GM19239 (cell line): ENCODE measurements at regions not wholly inside any gene's neighbourhood (a gene's known extent, or its start where the extent isn't known, plus 50 kb on each side); places are given as distances from the start of the nearest gene placed in this dataset.
"Not testable (repeated sequence)": the region's sequence is repeated elsewhere in the genome, so short reads cannot be mapped to it uniquely, and the experiment has no call there.

Experiments
- DNase-seq: peaks from one replicate; pipeline ENCODE4 v3.0.0; 2011; ENCODE audit warnings: low spot score; ENCODE audit not compliant: insufficient read length
- FAIRE-seq: peaks from 2 replicates; lab custom pipeline; 2011; peaks lifted over from hg19 to GRCh38; lab: Jason Lieb, UNC

DNA sequence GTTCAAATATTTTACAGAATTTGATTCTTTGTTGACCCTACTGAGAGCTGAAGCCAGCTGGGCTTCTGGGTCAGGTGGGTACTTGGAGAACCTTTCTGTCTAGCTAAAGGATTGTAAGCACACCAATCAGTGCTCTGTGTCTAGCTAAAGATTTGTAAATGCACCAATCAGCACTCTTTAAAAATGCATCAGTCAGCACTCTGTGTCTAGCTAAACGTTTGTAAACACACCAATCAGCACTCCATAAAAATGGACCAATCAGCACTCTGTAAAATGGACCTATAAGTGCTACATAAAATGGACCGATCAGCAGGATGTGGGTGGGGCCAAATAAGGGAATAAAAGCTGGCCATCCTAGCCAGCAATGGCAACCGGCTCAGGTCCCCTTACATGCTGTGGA, 76.4 kb upstream of the TMSB4Y start:
- not testable (repeated sequence) for FAIRE-seq, DNase-seq

DNA sequence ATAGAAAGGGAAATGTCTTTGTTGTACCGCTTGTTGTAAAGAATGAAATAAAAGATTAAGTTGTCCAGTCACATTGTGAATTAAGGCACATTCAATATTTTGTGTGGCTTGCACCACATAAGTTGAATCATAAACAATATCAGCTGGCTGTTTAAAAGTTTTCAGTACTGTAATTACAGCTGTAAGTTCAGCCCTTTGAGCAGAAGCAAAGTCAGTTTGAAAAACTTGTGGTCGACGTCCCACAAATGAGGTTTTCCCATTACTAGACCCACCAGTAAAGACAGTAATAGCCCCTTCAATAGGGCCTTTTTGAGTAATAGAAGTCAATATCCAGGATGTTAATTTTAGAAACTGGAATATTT, 87.8 kb upstream of the TMSB4Y start:
- DNase-seq (no peak), FAIRE-seq (no peak)

DNA sequence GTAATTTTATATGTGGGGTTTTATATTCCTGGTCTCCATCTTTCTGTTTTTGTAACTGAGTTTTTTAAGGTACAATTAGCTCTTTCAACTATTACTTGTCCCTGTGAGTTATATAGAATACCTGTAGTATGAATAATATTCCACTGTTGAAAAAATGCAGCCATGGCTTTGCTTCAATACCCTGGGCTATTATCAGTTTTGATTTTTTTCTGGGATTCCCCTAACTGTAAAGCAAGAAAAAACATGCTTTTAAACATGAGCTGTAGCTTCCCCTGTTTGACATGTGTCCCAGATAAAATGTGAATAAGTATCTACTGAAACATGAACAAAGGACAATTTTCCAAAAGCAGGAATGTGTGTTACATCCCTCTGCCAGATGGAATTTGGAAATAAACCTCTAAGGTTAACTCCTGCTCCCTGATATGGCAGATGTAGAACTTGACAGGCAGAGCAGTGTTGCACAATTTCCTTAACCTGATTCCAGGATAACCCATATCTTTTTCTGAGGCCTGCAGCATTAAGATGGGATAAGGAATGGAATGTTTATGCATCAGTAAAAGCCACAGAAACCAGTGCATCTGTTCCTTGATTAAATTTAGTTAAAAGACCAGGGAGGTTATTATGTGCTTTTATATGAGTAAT, 88.3 kb upstream of the TMSB4Y start:
- DNase-seq (no peak), FAIRE-seq (peak; percentile 35)

DNA sequence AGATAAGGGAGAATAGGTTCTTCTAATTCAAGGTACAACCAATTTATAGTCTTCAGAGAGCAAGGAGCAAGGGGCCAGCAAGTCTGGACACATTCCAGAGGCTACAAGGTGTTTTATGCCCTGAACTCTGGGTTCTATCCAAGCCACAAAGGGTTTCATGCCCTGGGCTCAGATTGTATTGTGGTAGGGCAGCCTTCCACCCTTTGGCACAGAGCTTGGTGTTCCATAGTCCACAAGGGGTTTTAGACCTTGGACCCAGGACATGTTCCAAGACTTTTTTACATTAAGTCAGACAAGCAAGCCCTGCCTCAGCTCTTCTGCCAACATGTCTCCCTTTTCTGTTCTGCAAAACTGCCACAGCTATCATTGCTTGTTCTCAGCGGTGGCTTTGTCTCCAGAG, 90.8 kb upstream of the TMSB4Y start:
- FAIRE-seq (no peak), DNase-seq (no peak)

DNA sequence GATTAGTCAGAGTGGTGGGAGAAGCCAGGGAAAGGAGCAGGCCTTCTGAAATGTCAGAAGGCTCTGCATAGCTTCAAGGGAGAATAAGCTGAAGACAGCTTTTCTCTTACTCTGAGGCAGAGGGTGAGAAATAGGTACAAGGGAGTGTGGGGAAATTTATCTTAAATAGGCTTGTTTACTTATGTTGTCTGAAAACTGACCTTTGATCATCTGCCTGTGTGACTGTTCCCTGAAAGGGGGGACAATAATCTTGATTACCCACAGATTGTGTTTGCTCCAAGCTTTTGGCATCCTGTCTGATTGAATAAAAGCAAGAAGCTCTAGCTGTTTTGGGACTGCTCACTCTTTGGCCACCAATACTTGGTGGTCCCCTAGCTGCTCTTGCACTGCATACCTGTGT, 91.7 kb upstream of the TMSB4Y start:
- DNase-seq (no peak), FAIRE-seq (no peak)

DNA sequence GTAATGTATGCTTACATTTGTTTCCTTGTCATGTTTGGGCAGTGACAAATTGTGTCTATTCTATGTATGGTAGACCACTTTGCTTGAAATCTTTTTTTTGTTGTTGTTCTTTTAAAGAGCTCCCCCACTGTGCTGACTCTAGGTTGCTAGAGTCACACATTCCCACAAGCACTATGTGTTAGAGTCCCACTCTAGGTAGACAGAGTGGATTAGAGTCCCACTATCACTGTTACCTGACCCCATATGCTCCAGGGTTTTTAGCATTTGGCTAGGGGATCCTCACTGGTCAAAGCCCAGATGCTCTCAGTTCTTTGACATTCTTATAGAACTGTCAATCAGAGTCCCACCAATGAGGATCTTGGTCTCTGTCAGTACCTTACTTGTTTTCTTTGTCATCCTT, 111.2 kb upstream of the TMSB4Y start:
- FAIRE-seq = no peak

DNA sequence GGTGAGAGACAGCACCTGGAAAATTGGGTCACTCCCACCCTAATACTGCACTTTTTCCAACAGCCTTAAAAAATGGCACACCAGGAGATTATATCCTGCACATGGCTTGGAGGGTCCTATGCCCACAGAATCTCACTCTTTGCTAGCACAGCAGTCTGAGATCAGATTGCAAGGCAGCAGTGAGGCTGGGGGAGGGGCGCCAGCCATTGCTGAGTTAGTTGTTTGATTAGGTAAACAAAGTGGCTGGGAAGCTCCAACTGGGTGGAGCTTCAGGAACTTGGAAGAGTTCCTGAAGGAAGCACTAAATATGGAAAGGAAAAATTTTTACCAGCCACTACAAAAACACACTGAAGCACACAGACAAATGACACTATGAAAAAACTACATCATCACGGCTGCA, 91.1 kb upstream of the UTY start:
- not testable (repeated sequence) for DNase-seq, FAIRE-seq

More for the DNA sequence above, 111.2 kb upstream of the TMSB4Y start:
- no peak for DNase-seq

DNA sequence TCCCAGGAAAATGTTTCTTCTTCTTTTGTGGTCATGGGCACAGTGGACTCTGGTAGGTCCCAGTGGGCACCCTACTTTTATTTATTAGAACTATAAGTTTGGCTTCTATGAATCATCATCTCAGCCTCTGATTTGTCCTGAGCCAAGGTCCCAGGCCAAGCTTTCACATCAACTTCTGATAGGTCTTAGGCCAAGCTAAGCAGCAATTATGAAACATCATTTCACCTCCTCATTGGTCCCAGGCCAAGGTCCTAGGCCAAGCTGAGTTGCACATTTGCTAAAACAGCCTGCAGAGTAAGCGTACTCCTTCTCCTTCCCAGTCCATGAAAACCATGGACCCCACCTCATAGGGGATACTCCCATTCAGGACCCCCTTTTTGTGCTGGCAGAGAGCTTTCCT, 87.4 kb upstream of the UTY start:
- DNase-seq (no peak), FAIRE-seq (no peak)

DNA sequence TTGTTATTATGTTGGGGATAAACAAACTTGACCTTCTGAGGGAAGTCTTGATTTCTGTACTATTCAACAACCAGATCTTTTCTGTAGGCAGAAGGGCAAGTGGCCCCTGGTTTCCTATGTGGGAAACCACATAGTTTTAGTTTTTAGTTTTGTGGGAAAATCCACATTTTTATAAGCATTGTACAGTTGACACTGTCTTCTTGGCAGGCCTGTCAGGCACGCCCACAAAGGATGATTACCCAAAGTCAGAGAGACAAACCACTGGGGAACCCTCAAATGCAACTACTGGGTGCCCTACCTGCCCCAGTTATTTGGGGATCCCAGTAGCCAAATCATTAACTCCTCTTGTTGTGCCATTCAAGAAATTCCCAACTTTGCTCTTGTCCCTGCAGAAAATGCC, 75.1 kb upstream of the UTY start:
- DNase-seq = no peak
- FAIRE-seq = no peak

DNA sequence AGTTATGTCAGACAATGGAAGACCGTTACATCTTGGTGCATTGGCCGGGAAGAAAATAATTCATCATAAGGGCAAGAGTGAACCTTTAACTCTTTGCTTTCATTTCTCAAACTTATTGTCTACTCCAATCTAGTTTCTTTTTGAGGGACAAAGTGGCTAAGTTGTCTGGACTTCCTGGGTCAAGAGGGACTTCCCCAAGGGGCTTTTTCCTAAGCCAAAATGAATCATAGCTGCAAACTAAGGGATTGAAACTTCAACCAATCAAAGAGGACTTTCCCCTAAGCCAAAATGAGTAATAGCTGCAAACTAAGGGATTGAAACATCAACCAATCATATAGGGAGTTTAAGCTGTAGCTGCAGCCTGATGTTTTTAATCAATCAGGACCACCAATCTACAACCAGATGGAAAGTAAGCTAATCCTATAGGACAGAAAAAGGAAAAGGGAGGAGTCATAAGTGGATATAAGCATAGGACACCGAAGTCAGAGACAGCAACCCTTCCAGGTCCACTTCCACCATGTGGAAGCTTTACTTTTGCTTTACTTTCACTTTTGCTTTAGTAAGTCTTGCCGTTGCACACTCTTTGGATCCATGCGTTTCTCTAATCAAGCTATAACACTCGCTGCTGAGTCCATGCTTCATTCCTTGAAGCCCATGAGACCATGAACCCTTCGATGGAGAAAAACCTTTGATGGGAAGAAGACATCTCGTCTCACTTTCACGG, 72.7 kb upstream of the UTY start:
- no peak for DNase-seq
- peak; percentile 53 for FAIRE-seq

DNA sequence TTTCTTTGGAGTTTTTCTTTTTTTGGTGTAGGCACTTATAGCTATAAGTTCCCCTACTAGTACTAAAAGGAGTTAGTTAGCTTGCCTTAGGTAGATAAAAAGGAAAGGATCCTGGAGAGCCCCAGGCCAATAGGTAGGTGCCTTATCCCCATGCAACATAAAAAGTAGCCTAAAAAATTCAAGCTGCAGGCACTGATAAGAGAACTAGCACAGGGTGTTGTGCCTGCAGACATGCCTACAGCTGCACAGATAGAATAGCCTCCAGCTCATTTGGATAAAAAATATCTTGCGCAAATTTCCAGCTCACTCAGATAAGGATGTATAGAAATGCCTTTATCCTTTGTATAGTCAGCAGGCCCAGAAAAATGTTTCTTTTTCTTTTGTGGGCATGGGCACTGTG, 71.4 kb upstream of the UTY start:
- FAIRE-seq (no peak), DNase-seq (no peak)

DNA sequence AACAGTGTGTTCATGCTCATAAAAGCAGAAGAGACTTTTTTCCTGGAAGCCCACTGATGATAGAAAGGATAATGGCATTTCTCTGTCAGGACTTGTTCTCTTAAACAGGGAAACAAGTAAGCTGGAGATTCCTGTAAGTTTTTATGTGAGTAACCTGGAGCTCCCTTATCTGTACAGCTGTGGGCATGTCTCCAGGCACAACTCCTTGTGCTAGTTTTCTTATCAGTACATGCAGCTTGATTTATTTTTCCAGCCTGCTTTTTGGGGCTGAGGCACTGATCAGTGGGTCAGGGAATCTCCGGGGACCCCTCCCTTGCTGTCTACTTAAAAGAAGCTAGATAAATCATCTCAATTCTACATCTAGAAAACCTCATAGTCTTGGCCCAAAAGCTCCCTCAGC, 64.7 kb upstream of the UTY start:
- FAIRE-seq (no peak), DNase-seq (no peak)

DNA sequence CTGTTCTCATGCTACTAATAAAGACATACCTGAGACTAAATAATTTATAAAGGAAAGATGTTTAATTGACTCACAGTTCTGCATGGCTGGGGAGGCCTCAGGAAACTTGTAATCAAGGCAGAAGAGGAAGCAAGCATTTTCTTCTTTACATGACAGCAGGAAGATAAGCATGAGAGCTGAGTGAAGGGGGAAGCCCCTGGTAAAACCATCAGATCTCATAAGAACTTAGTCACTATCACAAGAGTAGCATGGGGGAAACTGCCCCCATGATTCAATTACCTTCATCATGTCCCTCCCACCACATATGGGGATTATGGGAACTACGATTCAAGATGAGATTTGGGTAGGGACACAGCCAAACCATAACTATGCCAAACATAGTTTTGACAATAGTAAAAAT, 58.1 kb upstream of the UTY start:
- FAIRE-seq = no peak
- no peak for DNase-seq
